ENCODE measurements at regions not wholly inside any gene's neighbourhood (a gene's known extent, or its start where the extent isn't known, plus 50 kb on each side); places are given as distances from the start of the nearest gene placed in this dataset.
"Not testable (repeated sequence)": the region's sequence is repeated elsewhere in the genome, so short reads cannot be mapped to it uniquely, and the experiment has no call there.

DNA sequence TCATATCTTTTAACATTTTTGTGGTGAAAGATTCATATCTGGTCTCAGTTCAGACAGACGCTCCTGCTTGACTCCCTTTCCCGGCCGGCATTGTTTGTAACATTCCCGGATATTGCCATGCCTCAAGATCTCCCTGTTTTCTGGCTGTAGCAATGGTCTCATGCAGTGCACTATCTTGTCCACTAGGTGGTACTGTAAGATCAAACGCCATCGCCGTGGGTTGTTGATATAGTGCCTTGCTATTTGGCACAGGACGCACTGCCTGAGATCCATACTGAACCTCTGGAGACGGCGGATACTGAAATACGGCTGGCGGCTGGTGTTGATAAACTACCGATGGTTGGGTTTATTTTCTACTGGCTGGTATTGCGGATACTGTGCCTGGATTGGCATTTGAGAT, 218.6 kb downstream of the ADRA2C start:
- TF ChIP-seq, protein P1, sequence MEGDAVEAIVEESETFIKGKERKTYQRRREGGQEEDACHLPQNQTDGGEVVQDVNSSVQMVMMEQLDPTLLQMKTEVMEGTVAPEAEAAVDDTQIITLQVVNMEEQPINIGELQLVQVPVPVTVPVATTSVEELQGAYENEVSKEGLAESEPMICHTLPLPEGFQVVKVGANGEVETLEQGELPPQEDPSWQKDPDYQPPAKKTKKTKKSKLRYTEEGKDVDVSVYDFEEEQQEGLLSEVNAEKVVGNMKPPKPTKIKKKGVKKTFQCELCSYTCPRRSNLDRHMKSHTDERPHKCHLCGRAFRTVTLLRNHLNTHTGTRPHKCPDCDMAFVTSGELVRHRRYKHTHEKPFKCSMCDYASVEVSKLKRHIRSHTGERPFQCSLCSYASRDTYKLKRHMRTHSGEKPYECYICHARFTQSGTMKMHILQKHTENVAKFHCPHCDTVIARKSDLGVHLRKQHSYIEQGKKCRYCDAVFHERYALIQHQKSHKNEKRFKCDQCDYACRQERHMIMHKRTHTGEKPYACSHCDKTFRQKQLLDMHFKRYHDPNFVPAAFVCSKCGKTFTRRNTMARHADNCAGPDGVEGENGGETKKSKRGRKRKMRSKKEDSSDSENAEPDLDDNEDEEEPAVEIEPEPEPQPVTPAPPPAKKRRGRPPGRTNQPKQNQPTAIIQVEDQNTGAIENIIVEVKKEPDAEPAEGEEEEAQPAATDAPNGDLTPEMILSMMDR (conservative IDR thresholded peaks at IDR 0.05; ENCODE audit: low read length) = 0 out of 2 replicates have a peak, but pooled peaks have one; percentile 12
- TF ChIP-seq EZH2phosphoT487 (IDR thresholded peaks at IDR 0.05; ENCODE audit: borderline replicate concordance) = not testable (repeated sequence)

Measured in Loucy (cell line).